GM23338 (cell line): ENCODE measurements at regions not wholly inside any gene's neighbourhood (a gene's known extent, or its start where the extent isn't known, plus 50 kb on each side); places are given as distances from the start of the nearest gene placed in this dataset.

Experiments used
- ATAC-seq: fragments of 200-7000 bp; cut with Tn5 transposase; 3 replicates; pipeline ENCODE4 v1.9.1; 2020
- DNase-seq: peaks from one replicate; pipeline ENCODE4 v3.0.0-alpha.2; 2015; ENCODE audit warnings: low spot score
- H2AFZ ChIP-seq: fragments of 200-600 bp; sonication (generic); 2 replicates; pipeline ENCODE4 v1.8.0; 2016; ENCODE audit warnings: antibody characterized with exemption, mild to moderate bottlenecking, moderate library complexity
- H3F3A ChIP-seq: fragments of 200-600 bp; sonication (generic); replicated peaks from 2 replicates; pipeline ENCODE4 v1.8.0; 2017; ENCODE audit warnings: antibody characterized with exemption, mixed run types, low read depth
- H3K27ac ChIP-seq: fragments of 200-600 bp; sonication (generic); 2 replicates; pipeline ENCODE4 v1.6.1; 2016; ENCODE audit warnings: low read depth
- H3K27me3 ChIP-seq: fragments of 200-600 bp; sonication (generic); 2 replicates; pipeline ENCODE4 v1.8.0; 2016; ENCODE audit warnings: mild to moderate bottlenecking, mixed run types, moderate library complexity; ENCODE audit not compliant: insufficient read depth
- H3K36me3 ChIP-seq: fragments of 200-600 bp; sonication (generic); 2 replicates; pipeline ENCODE4 v1.8.0; 2016; ENCODE audit warnings: mild to moderate bottlenecking; ENCODE audit not compliant: insufficient read depth
- H3K4me1 ChIP-seq: fragments of 200-600 bp; sonication (generic); 2 replicates; pipeline ENCODE4 v1.8.0; 2016; ENCODE audit warnings: mild to moderate bottlenecking, moderate library complexity; ENCODE audit not compliant: insufficient read depth
- H3K4me2 ChIP-seq: fragments of 200-600 bp; sonication (generic); 2 replicates; pipeline ENCODE4 v1.7.1; 2017; ENCODE audit warnings: mixed run types
- H3K4me3 ChIP-seq: fragments of 200-600 bp; sonication (generic); 2 replicates; pipeline ENCODE4 v1.6.1; 2016; ENCODE audit warnings: mixed run types
- H3K79me2 ChIP-seq: fragments of 200-600 bp; sonication (generic); replicated peaks from 2 replicates; pipeline ENCODE4 v1.8.0; 2017; ENCODE audit warnings: mild to moderate bottlenecking; ENCODE audit not compliant: insufficient read depth
- H3K9me2 ChIP-seq: fragments of 200-600 bp; sonication (generic); 2 replicates; pipeline ENCODE4 v1.8.0; 2017; ENCODE audit not compliant: insufficient read depth
- H4K20me1 ChIP-seq: fragments of 200-600 bp; sonication (generic); replicated peaks from 2 replicates; pipeline ENCODE4 v1.8.0; 2017; ENCODE audit warnings: mild to moderate bottlenecking; ENCODE audit not compliant: insufficient read depth
- H3K27ac Mint-ChIP-seq: 2 replicates; pipeline ENCODE4 v1.8.0; 2020; ENCODE audit warnings: inconsistent platforms, mild to moderate bottlenecking, moderate library complexity, mixed read lengths
- H3K27me3 Mint-ChIP-seq: 3 replicates; pipeline ENCODE4 v1.8.0; 2022; ENCODE audit warnings: low read depth, mild to moderate bottlenecking, moderate library complexity, mixed read lengths, inconsistent platforms; ENCODE audit not compliant: insufficient read depth, poor library complexity
- H3K36me3 Mint-ChIP-seq: 3 replicates; pipeline ENCODE4 v1.8.0; 2021; ENCODE audit warnings: low read depth, mild to moderate bottlenecking, inconsistent platforms, moderate library complexity, mixed read lengths
- H3K4me1 Mint-ChIP-seq: 3 replicates; pipeline ENCODE4 v1.8.0; 2020; ENCODE audit warnings: mild to moderate bottlenecking, inconsistent platforms, mixed read lengths
- H3K4me3 Mint-ChIP-seq: 3 replicates; pipeline ENCODE4 v1.8.0; 2021; ENCODE audit warnings: moderate library complexity, mild to moderate bottlenecking, inconsistent platforms, mixed read lengths
- H3K9me3 Mint-ChIP-seq: 3 replicates; pipeline ENCODE4 v1.8.0; 2020; ENCODE audit warnings: moderate library complexity, mild to moderate bottlenecking, inconsistent platforms, mixed read lengths
- EZH2 ChIP-seq: fragments of 200-600 bp; sonication (generic); IDR thresholded peaks from one replicate; pipeline ENCODE4 v1.8.0; 2017; ENCODE audit warnings: antibody characterized with exemption, mild to moderate bottlenecking, low read depth; ENCODE audit not compliant: unreplicated experiment
- JUNB ChIP-seq: IDR thresholded peaks from one replicate; pipeline ENCODE4 v1.6.1; 2016; ENCODE audit warnings: antibody characterized with exemption; ENCODE audit not compliant: unreplicated experiment
- ZNF114 ChIP-seq: fragments of 250-450 bp; sonication (Bioruptor Pico); IDR thresholded peaks from 2 replicates; pipeline ENCODE4 v1.5.0; 2020; ENCODE audit warnings: mild to moderate bottlenecking, moderate library complexity
- TF ChIP-seq, protein P1 (sequence below): IDR thresholded peaks from 2 replicates; pipeline ENCODE4 v1.6.1; 2016; ENCODE audit warnings: antibody characterized with exemption
- TF ChIP-seq, protein P2 (sequence below): IDR thresholded peaks from one replicate; pipeline ENCODE4 v1.6.1; 2018; ENCODE audit warnings: antibody characterized with exemption; ENCODE audit not compliant: unreplicated experiment

DNA sequence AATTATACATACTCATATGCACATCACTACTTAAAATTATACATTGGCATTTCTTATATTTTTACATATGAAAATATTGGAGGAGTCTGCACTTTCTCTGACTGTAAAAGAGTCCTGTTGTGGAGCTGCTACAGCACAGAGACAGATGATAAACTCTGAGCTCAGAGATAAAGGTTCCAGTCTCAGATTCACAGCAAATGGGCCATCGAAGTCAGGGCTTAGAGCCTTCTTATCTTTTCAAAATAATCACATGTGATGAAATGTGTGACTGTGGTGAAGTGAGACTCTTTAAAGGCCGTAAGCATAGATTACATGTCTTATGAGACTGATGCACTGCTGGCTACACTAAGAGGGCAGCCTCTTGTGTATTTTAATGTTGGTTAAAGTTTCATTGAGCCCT lies 187.5 kb upstream of the SYNPR start:
- TF ChIP-seq, protein P1, sequence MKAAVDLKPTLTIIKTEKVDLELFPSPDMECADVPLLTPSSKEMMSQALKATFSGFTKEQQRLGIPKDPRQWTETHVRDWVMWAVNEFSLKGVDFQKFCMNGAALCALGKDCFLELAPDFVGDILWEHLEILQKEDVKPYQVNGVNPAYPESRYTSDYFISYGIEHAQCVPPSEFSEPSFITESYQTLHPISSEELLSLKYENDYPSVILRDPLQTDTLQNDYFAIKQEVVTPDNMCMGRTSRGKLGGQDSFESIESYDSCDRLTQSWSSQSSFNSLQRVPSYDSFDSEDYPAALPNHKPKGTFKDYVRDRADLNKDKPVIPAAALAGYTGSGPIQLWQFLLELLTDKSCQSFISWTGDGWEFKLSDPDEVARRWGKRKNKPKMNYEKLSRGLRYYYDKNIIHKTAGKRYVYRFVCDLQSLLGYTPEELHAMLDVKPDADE: no peak
- TF ChIP-seq JUNB: no peak
- no peak for DNase-seq
- peaks cover 47% of the 10 kb centered on the region for H3K4me1 ChIP-seq
- peaks cover 47% of the 10 kb centered on the region for H3K4me1 Mint-ChIP-seq
- ATAC-seq: no peak
- no peaks in the 10 kb centered on the region for H3K9me2 ChIP-seq
- no peaks in the 10 kb centered on the region for H3F3A ChIP-seq
- H3K9me3 Mint-ChIP-seq: no peaks in the 10 kb centered on the region
- no peak overlapping the region for H3K4me3 ChIP-seq
- no peak overlapping the region for H3K4me2 ChIP-seq
- no peaks in the 10 kb centered on the region for H4K20me1 ChIP-seq
- no peaks in the 10 kb centered on the region for H3K27me3 ChIP-seq
- H3K36me3 Mint-ChIP-seq: no peaks in the 10 kb centered on the region
- H3K79me2 ChIP-seq: no peaks in the 10 kb centered on the region
- no peak overlapping the region for H2AFZ ChIP-seq
- no peak overlapping the region for H3K27ac ChIP-seq
- no peaks in the 10 kb centered on the region for H3K27me3 Mint-ChIP-seq
- H3K4me3 Mint-ChIP-seq: no peak overlapping the region
- no peak overlapping the region for H3K27ac Mint-ChIP-seq
- H3K36me3 ChIP-seq: no peaks in the 10 kb centered on the region

DNA sequence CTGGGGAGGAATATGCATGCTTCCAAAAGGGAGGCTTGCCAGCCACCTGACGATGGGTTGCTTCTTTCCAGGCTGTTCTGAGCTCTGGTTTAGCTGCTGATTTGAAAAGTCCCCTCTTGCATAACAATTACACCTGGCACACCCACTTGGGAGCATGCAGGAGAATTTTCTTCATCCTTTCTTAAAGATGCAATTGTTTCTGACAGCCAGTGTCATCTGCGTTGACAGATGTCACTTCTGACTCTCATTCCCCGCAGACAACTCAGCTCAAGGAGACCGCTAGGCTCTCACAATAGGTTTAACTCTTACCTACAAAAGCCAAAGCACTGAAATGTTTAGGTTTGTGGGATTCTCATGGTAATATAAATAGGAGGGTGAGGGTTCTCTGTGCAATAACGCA lies 185.6 kb upstream of the SYNPR start:
- peaks cover 51% of the 10 kb centered on the region for H3K4me1 Mint-ChIP-seq

More for the DNA sequence above, 185.6 kb upstream of the SYNPR start:
- Histone ChIP-seq H3K9me2 (no peaks in the 10 kb centered on the region), H2AFZ (no peak overlapping the region), H3F3A (no peaks in the 10 kb centered on the region), H3K4me1 (peaks cover 49% of the 10 kb centered on the region), H3K36me3 (no peaks in the 10 kb centered on the region), H4K20me1 (no peaks in the 10 kb centered on the region), H3K79me2 (no peaks in the 10 kb centered on the region), H3K4me3 (no peak overlapping the region), H3K27ac (no peak overlapping the region), H3K27me3 (no peaks in the 10 kb centered on the region), H3K4me2 (no peak overlapping the region)
- Mint-ChIP-seq H3K9me3 (peaks cover 3% of the 10 kb centered on the region; the same call in 1 of the 3 replicates), H3K27ac (no peak overlapping the region), H3K36me3 (peaks cover 6% of the 10 kb centered on the region), H3K27me3 (peaks cover 2% of the 10 kb centered on the region), H3K4me3 (no peak overlapping the region)
- TF ChIP-seq, protein P2, sequence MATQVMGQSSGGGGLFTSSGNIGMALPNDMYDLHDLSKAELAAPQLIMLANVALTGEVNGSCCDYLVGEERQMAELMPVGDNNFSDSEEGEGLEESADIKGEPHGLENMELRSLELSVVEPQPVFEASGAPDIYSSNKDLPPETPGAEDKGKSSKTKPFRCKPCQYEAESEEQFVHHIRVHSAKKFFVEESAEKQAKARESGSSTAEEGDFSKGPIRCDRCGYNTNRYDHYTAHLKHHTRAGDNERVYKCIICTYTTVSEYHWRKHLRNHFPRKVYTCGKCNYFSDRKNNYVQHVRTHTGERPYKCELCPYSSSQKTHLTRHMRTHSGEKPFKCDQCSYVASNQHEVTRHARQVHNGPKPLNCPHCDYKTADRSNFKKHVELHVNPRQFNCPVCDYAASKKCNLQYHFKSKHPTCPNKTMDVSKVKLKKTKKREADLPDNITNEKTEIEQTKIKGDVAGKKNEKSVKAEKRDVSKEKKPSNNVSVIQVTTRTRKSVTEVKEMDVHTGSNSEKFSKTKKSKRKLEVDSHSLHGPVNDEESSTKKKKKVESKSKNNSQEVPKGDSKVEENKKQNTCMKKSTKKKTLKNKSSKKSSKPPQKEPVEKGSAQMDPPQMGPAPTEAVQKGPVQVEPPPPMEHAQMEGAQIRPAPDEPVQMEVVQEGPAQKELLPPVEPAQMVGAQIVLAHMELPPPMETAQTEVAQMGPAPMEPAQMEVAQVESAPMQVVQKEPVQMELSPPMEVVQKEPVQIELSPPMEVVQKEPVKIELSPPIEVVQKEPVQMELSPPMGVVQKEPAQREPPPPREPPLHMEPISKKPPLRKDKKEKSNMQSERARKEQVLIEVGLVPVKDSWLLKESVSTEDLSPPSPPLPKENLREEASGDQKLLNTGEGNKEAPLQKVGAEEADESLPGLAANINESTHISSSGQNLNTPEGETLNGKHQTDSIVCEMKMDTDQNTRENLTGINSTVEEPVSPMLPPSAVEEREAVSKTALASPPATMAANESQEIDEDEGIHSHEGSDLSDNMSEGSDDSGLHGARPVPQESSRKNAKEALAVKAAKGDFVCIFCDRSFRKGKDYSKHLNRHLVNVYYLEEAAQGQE: no peak
- TF ChIP-seq JUNB: no peak
- no peak for TF ChIP-seq ZNF114 (CRISPR knock-in tag)
- no peak for TF ChIP-seq EZH2
- TF ChIP-seq, protein P1: no peak
- ATAC-seq (peak; percentile 44; the same call in 2 of the 3 replicates), DNase-seq (no peak)
